ENCODE measurements at regions not wholly inside any gene's neighbourhood (a gene's known extent, or its start where the extent isn't known, plus 50 kb on each side); places are given as distances from the start of the nearest gene placed in this dataset.

DNA sequence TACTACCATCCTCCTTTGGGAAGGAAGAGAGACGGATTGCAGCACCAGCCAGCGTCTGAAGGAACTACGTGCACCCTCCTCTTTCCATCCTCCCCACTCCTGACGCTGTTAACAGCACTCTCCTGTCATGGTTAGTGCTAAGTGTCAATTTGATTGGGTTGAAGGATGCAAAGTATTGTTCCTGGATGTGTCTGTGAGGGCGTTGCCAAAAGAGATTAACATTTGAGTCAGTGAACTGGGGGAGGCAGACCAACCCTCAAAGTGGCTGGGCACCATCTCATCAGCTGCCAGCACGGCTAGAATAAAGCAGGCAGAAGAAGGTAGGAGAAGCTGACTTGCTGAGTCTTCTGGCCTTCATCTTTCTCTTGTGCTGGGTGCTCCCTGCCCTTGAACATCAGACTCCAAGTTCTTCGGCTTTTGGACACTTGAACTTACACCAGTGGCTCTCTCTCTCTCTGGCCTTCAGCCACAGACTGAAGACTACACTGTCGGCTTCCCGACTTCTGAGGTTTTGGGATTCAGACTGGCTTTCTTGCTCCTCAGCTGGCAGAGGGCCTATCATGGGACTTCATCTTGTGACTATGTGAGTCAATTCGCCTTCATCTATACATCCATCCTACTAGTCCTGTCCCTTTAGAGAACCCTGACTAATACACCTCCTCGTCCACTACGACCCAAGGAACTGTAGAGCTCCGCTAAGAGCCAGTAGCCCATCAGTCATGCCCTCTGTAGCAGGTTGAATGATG is 128.2 kb upstream of the HES1 start:
- Histone ChIP-seq H3K79me2 (no peaks in the 10 kb centered on the region), H3K4me2 (ENCODE audit: low read length) (no peak overlapping the region), H2AFZ (no peak overlapping the region), H3K27ac (no peak overlapping the region), H3K9ac (no peak overlapping the region), H3K36me3 (ENCODE audit: control insufficient read depth, insufficient read depth, low read length) (no peaks in the 10 kb centered on the region), H3K4me3 (ENCODE audit: low read depth, low read length) (no peak overlapping the region), H3K27me3 (ENCODE audit: control insufficient read depth, insufficient read depth, low read length) (no peaks in the 10 kb centered on the region), H3K4me1 (peaks cover 7% of the 10 kb centered on the region), H3K9me3 (ENCODE audit: control insufficient read depth, low read length) (no peaks in the 10 kb centered on the region)
- TF ChIP-seq, protein P1, sequence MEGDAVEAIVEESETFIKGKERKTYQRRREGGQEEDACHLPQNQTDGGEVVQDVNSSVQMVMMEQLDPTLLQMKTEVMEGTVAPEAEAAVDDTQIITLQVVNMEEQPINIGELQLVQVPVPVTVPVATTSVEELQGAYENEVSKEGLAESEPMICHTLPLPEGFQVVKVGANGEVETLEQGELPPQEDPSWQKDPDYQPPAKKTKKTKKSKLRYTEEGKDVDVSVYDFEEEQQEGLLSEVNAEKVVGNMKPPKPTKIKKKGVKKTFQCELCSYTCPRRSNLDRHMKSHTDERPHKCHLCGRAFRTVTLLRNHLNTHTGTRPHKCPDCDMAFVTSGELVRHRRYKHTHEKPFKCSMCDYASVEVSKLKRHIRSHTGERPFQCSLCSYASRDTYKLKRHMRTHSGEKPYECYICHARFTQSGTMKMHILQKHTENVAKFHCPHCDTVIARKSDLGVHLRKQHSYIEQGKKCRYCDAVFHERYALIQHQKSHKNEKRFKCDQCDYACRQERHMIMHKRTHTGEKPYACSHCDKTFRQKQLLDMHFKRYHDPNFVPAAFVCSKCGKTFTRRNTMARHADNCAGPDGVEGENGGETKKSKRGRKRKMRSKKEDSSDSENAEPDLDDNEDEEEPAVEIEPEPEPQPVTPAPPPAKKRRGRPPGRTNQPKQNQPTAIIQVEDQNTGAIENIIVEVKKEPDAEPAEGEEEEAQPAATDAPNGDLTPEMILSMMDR (IDR thresholded peaks at IDR 0.05) = no peak

DNA sequence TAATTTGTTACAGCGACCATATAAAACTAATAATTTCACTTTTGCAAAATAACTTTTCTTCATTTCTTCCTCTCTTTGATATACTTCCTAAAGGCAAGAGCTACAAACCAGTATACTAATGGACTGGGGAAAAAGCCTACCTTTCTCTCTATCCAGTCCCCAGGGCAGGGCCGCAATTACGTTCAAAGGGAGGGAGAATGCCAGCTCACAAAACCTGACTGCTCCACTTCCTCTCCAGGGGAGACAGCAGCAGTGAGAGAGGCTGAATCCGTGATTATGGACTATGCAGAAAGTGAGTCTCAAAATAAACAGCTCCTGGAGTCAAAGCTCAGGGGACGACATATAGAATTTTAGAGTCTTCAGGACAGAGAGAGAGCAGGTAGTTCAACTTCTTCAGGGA is 126.9 kb upstream of the HES1 start:
- H3K27me3 ChIP-seq (ENCODE audit: control insufficient read depth, insufficient read depth, low read length) = no peaks in the 10 kb centered on the region
- no peak overlapping the region for H2AFZ ChIP-seq
- H3K79me2 ChIP-seq = no peaks in the 10 kb centered on the region
- TF ChIP-seq, protein P1 (IDR thresholded peaks at IDR 0.05) = no peak
- H3K4me1 ChIP-seq = no peaks in the 10 kb centered on the region
- no peak overlapping the region for H3K4me3 ChIP-seq (ENCODE audit: low read depth, low read length)
- no peaks in the 10 kb centered on the region for H3K36me3 ChIP-seq (ENCODE audit: control insufficient read depth, insufficient read depth, low read length)
- no peak overlapping the region for H3K9ac ChIP-seq
- H3K4me2 ChIP-seq (ENCODE audit: low read length) = no peak overlapping the region
- H3K9me3 ChIP-seq (ENCODE audit: control insufficient read depth, low read length) = no peaks in the 10 kb centered on the region
- no peak overlapping the region for H3K27ac ChIP-seq

DNA sequence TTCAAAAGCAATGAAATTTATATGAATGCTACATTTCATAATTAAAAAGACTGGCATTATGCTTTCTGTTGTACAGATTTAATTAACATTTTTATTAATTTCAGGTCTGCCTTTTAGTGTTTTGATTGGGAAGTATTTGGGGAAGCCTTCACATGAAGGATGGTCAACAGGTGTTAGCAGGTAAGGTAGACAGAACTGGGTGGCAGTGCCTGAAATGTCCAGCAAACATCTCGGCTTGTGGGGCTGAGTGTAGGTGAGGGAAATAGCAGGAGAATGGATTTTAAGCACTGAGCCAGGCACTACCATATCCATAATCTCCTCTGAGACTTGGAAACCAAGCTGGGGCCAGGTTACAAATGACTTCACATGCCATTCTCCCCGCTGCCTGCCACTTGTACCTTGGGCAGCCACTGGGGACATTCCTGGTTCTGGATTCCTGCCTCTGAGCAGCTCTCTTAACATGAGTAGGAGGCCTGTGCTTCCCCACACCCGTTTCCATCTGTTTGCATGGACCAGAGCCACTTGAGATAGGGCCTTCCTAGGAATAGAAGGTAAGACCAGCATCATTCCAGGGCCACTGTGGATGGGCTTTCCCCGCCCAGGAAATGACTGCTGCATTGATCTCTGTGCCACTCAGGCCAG is 125.9 kb upstream of the HES1 start:
- no peaks in the 10 kb centered on the region for H3K79me2 ChIP-seq
- H3K9ac ChIP-seq = no peak overlapping the region
- no peaks in the 10 kb centered on the region for H3K4me1 ChIP-seq
- no peaks in the 10 kb centered on the region for H3K27me3 ChIP-seq (ENCODE audit: control insufficient read depth, insufficient read depth, low read length)
- H3K9me3 ChIP-seq (ENCODE audit: control insufficient read depth, low read length) = no peaks in the 10 kb centered on the region
- H3K27ac ChIP-seq = no peak overlapping the region
- no peak overlapping the region for H3K4me3 ChIP-seq (ENCODE audit: low read depth, low read length)
- no peak overlapping the region for H2AFZ ChIP-seq
- H3K4me2 ChIP-seq (ENCODE audit: low read length) = no peak overlapping the region
- no peaks in the 10 kb centered on the region for H3K36me3 ChIP-seq (ENCODE audit: control insufficient read depth, insufficient read depth, low read length)
- TF ChIP-seq, protein P1 (IDR thresholded peaks at IDR 0.05) = no peak

DNA sequence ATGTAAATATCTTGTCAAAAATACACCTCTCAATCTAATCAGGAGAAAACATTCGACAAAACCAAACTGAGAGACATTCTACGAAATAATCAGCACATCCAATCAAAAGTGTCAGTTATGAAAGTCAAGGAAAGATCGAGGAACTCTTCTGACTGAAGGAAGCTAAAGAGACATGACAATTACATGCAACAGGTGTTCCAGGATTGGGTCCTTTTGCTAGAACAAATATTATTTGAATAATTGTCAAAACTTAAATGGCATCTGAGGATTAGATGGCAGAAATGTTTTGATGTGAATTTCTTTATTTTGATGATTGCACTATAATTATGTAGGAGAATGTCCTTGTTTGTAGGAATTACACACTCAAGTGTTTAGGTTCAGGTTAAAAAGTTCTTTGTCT is 124.1 kb upstream of the HES1 start:
- H3K79me2 ChIP-seq = no peaks in the 10 kb centered on the region
- H3K27ac ChIP-seq = no peak overlapping the region
- H3K4me2 ChIP-seq (ENCODE audit: low read length) = no peak overlapping the region
- H3K27me3 ChIP-seq (ENCODE audit: control insufficient read depth, insufficient read depth, low read length) = no peaks in the 10 kb centered on the region
- no peak overlapping the region for H3K9ac ChIP-seq
- TF ChIP-seq, protein P1 (IDR thresholded peaks at IDR 0.05) = no peak
- no peaks in the 10 kb centered on the region for H3K36me3 ChIP-seq (ENCODE audit: control insufficient read depth, insufficient read depth, low read length)
- no peak overlapping the region for H2AFZ ChIP-seq
- H3K4me3 ChIP-seq (ENCODE audit: low read depth, low read length) = no peak overlapping the region
- H3K9me3 ChIP-seq (ENCODE audit: control insufficient read depth, low read length) = no peaks in the 10 kb centered on the region
- H3K4me1 ChIP-seq = peaks cover 3% of the 10 kb centered on the region
